WERI-Rb-1 (cell line): ENCODE measurements at regions not wholly inside any gene's neighbourhood (a gene's known extent, or its start where the extent isn't known, plus 50 kb on each side); places are given as distances from the start of the nearest gene placed in this dataset.

ENCODE experiments used
- DNase-seq: peaks from one replicate; pipeline ENCODE4 v3.0.0-alpha.2; 2020
- H3K27ac ChIP-seq: fragments of 250-450 bp; sonication (Bioruptor Pico); 2 replicates; pipeline ENCODE4 v1.5.1; 2020; ENCODE audit warnings: mild to moderate bottlenecking, moderate library complexity
- H3K27me3 ChIP-seq: fragments of 250-450 bp; sonication (Bioruptor Pico); 2 replicates; pipeline ENCODE4 v1.5.1; 2021; ENCODE audit warnings: mild to moderate bottlenecking, low read depth, moderate library complexity; ENCODE audit not compliant: insufficient read depth, severe bottlenecking
- H3K36me3 ChIP-seq: fragments of 250-450 bp; sonication (Bioruptor Pico); 2 replicates; pipeline ENCODE4 v1.5.1; 2020; ENCODE audit warnings: mild to moderate bottlenecking, moderate library complexity
- H3K4me3 ChIP-seq: 2 replicates; pipeline ENCODE4 v1.5.1; 2011; ENCODE audit warnings: low read depth, mild to moderate bottlenecking, control low read depth, low read length
- H3K9me3 ChIP-seq: fragments of 250-450 bp; sonication (Bioruptor Pico); 2 replicates; pipeline ENCODE4 v1.5.1; 2021; ENCODE audit warnings: mild to moderate bottlenecking, moderate library complexity; ENCODE audit not compliant: severe bottlenecking
- CTCF ChIP-seq: IDR thresholded peaks from 2 replicates; pipeline ENCODE4 v1.5.1; 2011; ENCODE audit warnings: low read depth, mild to moderate bottlenecking, control low read depth, inconsistent platforms, low read length

GRCh38 chr11:44507491-44507890 is 58.0 kb upstream of the CD82 start:
- TF ChIP-seq CTCF, result no peak
- DNase-seq, result no peak

GRCh38 chr11:44507896-44508445 is 57.5 kb upstream of the CD82 start:
- H3K27ac ChIP-seq, result no peak overlapping the region
- H3K27me3 ChIP-seq, result peaks cover 82% of the 10 kb centered on the region
- no peaks in the 10 kb centered on the region for H3K36me3 ChIP-seq
- H3K9me3 ChIP-seq, result peaks cover 10% of the 10 kb centered on the region
- no peak for TF ChIP-seq CTCF
- no peak overlapping the region for H3K4me3 ChIP-seq
- no peak for DNase-seq

More at GRCh38 chr11:44507491-44507890, 58.0 kb upstream of the CD82 start:
- Histone ChIP-seq H3K27me3 (peaks cover 80% of the 10 kb centered on the region), H3K36me3 (no peaks in the 10 kb centered on the region), H3K27ac (no peak overlapping the region), H3K9me3 (peaks cover 10% of the 10 kb centered on the region), H3K4me3 (no peak overlapping the region)

GRCh38 chr11:44509296-44509695 is 56.2 kb upstream of the CD82 start:
- Histone ChIP-seq H3K27me3 (peaks cover 80% of the 10 kb centered on the region), H3K36me3 (no peaks in the 10 kb centered on the region), H3K9me3 (peaks cover 10% of the 10 kb centered on the region), H3K27ac (no peak overlapping the region), H3K4me3 (no peak overlapping the region)
- DNase-seq, result peak; percentile 47
- TF ChIP-seq CTCF, result no peak

- no peak for TF ChIP-seq CTCF
- Histone ChIP-seq H3K9me3 (peaks cover 4% of the 10 kb centered on the region), H3K4me3 (no peak overlapping the region), H3K36me3 (no peaks in the 10 kb centered on the region), H3K27ac (no peak overlapping the region), H3K27me3 (peaks cover 71% of the 10 kb centered on the region)
- no peak for DNase-seq
Measured at GRCh38 chr11:44510372-44510771, 55.1 kb upstream of the CD82 start.

- no peak overlapping the region for H3K27ac ChIP-seq
- no peaks in the 10 kb centered on the region for H3K36me3 ChIP-seq
- no peak for DNase-seq
- no peak for TF ChIP-seq CTCF
- peaks cover 58% of the 10 kb centered on the region for H3K27me3 ChIP-seq
- H3K9me3 ChIP-seq, result no peaks in the 10 kb centered on the region
- no peak overlapping the region for H3K4me3 ChIP-seq
Measured at GRCh38 chr11:44512818-44513217, 52.6 kb upstream of the CD82 start.

GRCh38 chr11:44515048-44515447 is 50.4 kb upstream of the CD82 start:
- peaks cover 46% of the 10 kb centered on the region for H3K27me3 ChIP-seq
- no peak for DNase-seq
- no peaks in the 10 kb centered on the region for H3K36me3 ChIP-seq
- H3K9me3 ChIP-seq, result no peaks in the 10 kb centered on the region
- H3K27ac ChIP-seq, result no peak overlapping the region
- no peak overlapping the region for H3K4me3 ChIP-seq
- TF ChIP-seq CTCF, result no peak
